HEK293 (cell line): ENCODE measurements at regions not wholly inside any gene's neighbourhood (a gene's known extent, or its start where the extent isn't known, plus 50 kb on each side); places are given as distances from the start of the nearest gene placed in this dataset.

Source experiments
- CTCF ChIA-PET: fragments of 350-600 bp; formaldehyde crosslinking; extraction: SDS; loops from one replicate; lab custom pipeline; 2021; ENCODE audit warnings: antibody characterized with exemption; lab: Yijun Ruan, JAX
- POLR2A ChIA-PET: fragments of 300-600 bp; formaldehyde crosslinking; extraction: SDS; loops from one replicate; lab custom pipeline; 2020; ENCODE audit warnings: antibody characterized with exemption, inconsistent platforms; lab: Yijun Ruan, JAX
- H3K27ac ChIP-seq: fragments of 200-500 bp; sonication (Bioruptor generic); 2 replicates; pipeline ENCODE4 v1.5.1; 2014; ENCODE audit warnings: low read depth, low read length, control low read depth, inconsistent platforms; ENCODE audit errors: extremely low read depth
- H3K36me3 ChIP-seq, 2 experiments: fragments of 200-500 bp in 1 of 2; sonication (Bioruptor generic) in 1 of 2; 1 replicate in 1 of 2; 2 replicates in 1 of 2; pipeline ENCODE4 v1.5.1; 2014 to 2017; ENCODE audit warnings: inconsistent platforms in 2 of 2, low read length in 2 of 2; ENCODE audit not compliant: control insufficient read depth in 2 of 2, insufficient read depth in 1 of 2
- H3K4me1 ChIP-seq: fragments of 200-500 bp; sonication (Bioruptor generic); 2 replicates; pipeline ENCODE4 v1.5.1; 2014; ENCODE audit warnings: mild to moderate bottlenecking, low read length, inconsistent platforms; ENCODE audit not compliant: control insufficient read depth, insufficient read depth
- H3K4me3 ChIP-seq: 2 replicates; pipeline ENCODE4 v1.5.1; 2011; ENCODE audit warnings: low read depth, mild to moderate bottlenecking, control low read depth, low read length, moderate library complexity
- H3K9me3 ChIP-seq: fragments of 200-500 bp; sonication (Bioruptor generic); 2 replicates; pipeline ENCODE4 v1.5.1; 2014; ENCODE audit warnings: low read depth, low read length, inconsistent platforms; ENCODE audit not compliant: control insufficient read depth, insufficient read depth
- GLI2 ChIP-seq: fragments of 450-650 bp; formaldehyde crosslinking; IDR thresholded peaks from 2 replicates; pipeline ENCODE4; 2017; ENCODE audit warnings: missing biosample characterization, missing genetic modification characterization, low read depth, borderline replicate concordance
- OVOL3 ChIP-seq: fragments of 450-650 bp; formaldehyde crosslinking; IDR thresholded peaks from 2 replicates; pipeline ENCODE4 v1.5.1; 2016; ENCODE audit warnings: missing biosample characterization, missing genetic modification characterization
- TCF7L2 ChIP-seq: IDR thresholded peaks from 2 replicates; pipeline ENCODE4 v1.6.1; 2011; ENCODE audit warnings: low read depth, mild to moderate bottlenecking, inconsistent platforms, low read length, moderate library complexity, borderline replicate concordance
- ZFP69B ChIP-seq: fragments of 450-650 bp; formaldehyde crosslinking; IDR thresholded peaks from 2 replicates; pipeline ENCODE4 v1.5.1; 2016; ENCODE audit warnings: missing biosample characterization, missing genetic modification characterization
- ZNF112 ChIP-seq: fragments of 450-650 bp; formaldehyde crosslinking; IDR thresholded peaks from 2 replicates; pipeline ENCODE4 v1.5.0; 2017; ENCODE audit warnings: missing biosample characterization, missing genetic modification characterization
- ZNF184 ChIP-seq: fragments of 450-650 bp; IDR thresholded peaks from 2 replicates; pipeline ENCODE4 v1.5.1; 2018; ENCODE audit warnings: missing biosample characterization, mild to moderate bottlenecking, missing genetic modification characterization
- ZNF274 ChIP-seq, 2 experiments: fragments of 200-500 bp in 1 of 2; fragments of 450-650 bp in 1 of 2; sonication (Bioruptor generic) in 1 of 2; formaldehyde crosslinking in 1 of 2; IDR thresholded peaks; 2 replicates each; pipeline versions ENCODE4 v1.5.1 to v1.6.1; 2014 to 2016; ENCODE audit warnings: borderline replicate concordance in 1 of 2, inconsistent platforms in 1 of 2, low read length in 1 of 2, missing biosample characterization in 1 of 2, missing genetic modification characterization in 1 of 2
- ZNF354C ChIP-seq: fragments of 450-650 bp; formaldehyde crosslinking; IDR thresholded peaks from 2 replicates; pipeline ENCODE4 v1.5.1; 2016; ENCODE audit warnings: missing biosample characterization, missing genetic modification characterization, low read depth, borderline replicate concordance
- ZNF404 ChIP-seq: fragments of 450-650 bp; formaldehyde crosslinking; IDR thresholded peaks from 2 replicates; pipeline ENCODE4 v1.5.1; 2017; ENCODE audit warnings: missing biosample characterization, missing genetic modification characterization
- ZNF514 ChIP-seq: fragments of 450-650 bp; formaldehyde crosslinking; IDR thresholded peaks from 2 replicates; pipeline ENCODE4 v1.5.1; 2016; ENCODE audit warnings: missing biosample characterization, missing genetic modification characterization
- ZNF530 ChIP-seq: fragments of 450-650 bp; formaldehyde crosslinking; IDR thresholded peaks from 2 replicates; pipeline ENCODE4 v1.5.1; 2016; ENCODE audit warnings: low read depth, missing biosample characterization, missing genetic modification characterization
- ZNF571 ChIP-seq: fragments of 450-650 bp; formaldehyde crosslinking; IDR thresholded peaks from 2 replicates; pipeline ENCODE4 v1.5.0; 2017; ENCODE audit warnings: missing biosample characterization, missing genetic modification characterization
- TF ChIP-seq, protein P1 (sequence below): fragments of 450-650 bp; formaldehyde crosslinking; IDR thresholded peaks from 2 replicates; pipeline ENCODE4 v1.5.1; 2016; ENCODE audit warnings: missing biosample characterization, missing genetic modification characterization
- TF ChIP-seq, protein P2 (sequence below): fragments of 450-650 bp; formaldehyde crosslinking; IDR thresholded peaks from 2 replicates; pipeline ENCODE4 v1.5.1; 2017; ENCODE audit warnings: missing biosample characterization, missing genetic modification characterization
- TF ChIP-seq, protein P3 (sequence below): fragments of 450-650 bp; formaldehyde crosslinking; IDR thresholded peaks from 2 replicates; pipeline ENCODE4 v1.5.1; 2016; ENCODE audit warnings: missing biosample characterization, missing genetic modification characterization
- TF ChIP-seq, protein P4 (sequence below): fragments of 450-650 bp; formaldehyde crosslinking; IDR thresholded peaks from 2 replicates; pipeline ENCODE4 v1.5.1; 2016; ENCODE audit warnings: missing biosample characterization, missing genetic modification characterization
- TF ChIP-seq, protein P5 (sequence below): fragments of 450-650 bp; formaldehyde crosslinking; IDR thresholded peaks from 2 replicates; pipeline ENCODE4 v1.5.1; 2016; ENCODE audit warnings: missing biosample characterization, missing genetic modification characterization, borderline replicate concordance
- TF ChIP-seq, protein P6 (sequence below): fragments of 450-650 bp; formaldehyde crosslinking; IDR thresholded peaks from 2 replicates; pipeline ENCODE4 v1.5.1; 2016; ENCODE audit warnings: missing biosample characterization, missing genetic modification characterization

DNA sequence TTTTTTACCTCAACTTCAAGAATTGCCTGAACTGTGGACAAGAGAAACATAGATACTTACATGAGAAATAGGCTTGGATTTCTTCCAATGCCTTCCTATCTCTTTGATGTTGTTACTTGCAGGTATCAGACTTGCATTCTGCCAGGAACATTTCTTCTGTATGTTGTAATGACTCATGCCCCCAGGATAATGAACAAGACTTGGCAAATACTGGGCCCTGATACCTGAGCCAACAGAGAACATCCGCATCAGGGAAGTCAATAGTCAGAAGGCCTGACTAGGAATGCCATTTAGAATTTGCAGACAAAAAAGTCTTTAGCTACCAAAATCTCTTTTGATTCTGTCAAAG is 273.7 kb upstream of the KIRREL3 start (continued):
- TF ChIP-seq ZNF274 (IDR thresholded peaks at IDR 0.05; ENCODE audit: low read length) (no peak), ZNF274 (tag by site-specific recombination; IDR thresholded peaks at IDR 0.05; ENCODE audit: borderline replicate concordance) (no peak)

DNA sequence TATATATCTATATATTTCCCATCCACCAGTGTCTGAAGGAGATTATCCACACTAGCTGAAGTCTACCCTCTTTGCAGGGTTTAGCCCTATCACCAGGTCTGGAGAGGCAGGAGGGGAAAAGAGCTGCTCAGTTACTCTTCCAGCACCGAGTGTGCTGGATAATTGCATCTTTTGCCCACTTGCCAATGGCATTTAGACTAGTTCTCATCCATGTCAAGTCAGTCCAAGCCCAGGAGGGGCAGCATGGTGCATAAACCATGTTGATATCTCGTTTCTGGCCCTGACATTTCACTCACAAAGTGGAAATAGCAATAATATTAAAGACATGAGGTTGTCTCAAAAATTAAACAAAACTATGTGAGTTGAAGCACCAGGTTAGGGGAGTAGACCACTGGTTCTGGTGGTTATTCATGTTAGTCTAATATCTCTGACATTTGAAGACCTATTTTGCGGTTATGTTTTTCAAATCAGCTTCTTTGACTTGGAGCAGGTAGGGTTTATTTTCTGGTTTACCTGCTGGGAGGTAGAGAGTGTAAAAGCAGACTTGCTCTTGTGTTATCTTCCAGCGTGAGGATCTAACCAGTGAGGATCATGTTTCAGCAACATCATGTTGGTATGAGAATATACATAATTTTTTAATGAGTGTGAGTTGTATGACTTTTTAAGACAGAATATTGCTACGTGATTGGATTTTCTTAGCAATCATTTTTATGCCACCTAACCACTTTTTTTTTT is 273.2 kb upstream of the KIRREL3 start:
- H3K4me1 ChIP-seq = no peaks in the 10 kb centered on the region
- POLR2A ChIA-PET = no interaction called here
- no peak overlapping the region for H3K27ac ChIP-seq
- no peaks in the 10 kb centered on the region for H3K36me3 ChIP-seq
- H3K4me3 ChIP-seq = no peak overlapping the region
- CTCF ChIA-PET = no interaction called here
- TF ChIP-seq, protein P1, sequence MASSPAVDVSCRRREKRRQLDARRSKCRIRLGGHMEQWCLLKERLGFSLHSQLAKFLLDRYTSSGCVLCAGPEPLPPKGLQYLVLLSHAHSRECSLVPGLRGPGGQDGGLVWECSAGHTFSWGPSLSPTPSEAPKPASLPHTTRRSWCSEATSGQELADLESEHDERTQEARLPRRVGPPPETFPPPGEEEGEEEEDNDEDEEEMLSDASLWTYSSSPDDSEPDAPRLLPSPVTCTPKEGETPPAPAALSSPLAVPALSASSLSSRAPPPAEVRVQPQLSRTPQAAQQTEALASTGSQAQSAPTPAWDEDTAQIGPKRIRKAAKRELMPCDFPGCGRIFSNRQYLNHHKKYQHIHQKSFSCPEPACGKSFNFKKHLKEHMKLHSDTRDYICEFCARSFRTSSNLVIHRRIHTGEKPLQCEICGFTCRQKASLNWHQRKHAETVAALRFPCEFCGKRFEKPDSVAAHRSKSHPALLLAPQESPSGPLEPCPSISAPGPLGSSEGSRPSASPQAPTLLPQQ (tag by site-specific recombination) = no peak
- TF ChIP-seq ZNF530 = no peak
- TF ChIP-seq ZNF112 (tag by site-specific recombination) = no peak
- no peak for TF ChIP-seq ZFP69B (tag by site-specific recombination)
- no peak for TF ChIP-seq ZNF184 (tag by site-specific recombination)
- no peak for TF ChIP-seq ZNF404 (tag by site-specific recombination)
- TF ChIP-seq, protein P2, sequence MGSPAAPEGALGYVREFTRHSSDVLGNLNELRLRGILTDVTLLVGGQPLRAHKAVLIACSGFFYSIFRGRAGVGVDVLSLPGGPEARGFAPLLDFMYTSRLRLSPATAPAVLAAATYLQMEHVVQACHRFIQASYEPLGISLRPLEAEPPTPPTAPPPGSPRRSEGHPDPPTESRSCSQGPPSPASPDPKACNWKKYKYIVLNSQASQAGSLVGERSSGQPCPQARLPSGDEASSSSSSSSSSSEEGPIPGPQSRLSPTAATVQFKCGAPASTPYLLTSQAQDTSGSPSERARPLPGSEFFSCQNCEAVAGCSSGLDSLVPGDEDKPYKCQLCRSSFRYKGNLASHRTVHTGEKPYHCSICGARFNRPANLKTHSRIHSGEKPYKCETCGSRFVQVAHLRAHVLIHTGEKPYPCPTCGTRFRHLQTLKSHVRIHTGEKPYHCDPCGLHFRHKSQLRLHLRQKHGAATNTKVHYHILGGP (tag by site-specific recombination) = no peak
- TF ChIP-seq ZNF514 (tag by site-specific recombination) = no peak
- no peak for TF ChIP-seq GLI2 (tag by site-specific recombination)
- TF ChIP-seq TCF7L2 = no peak
- TF ChIP-seq ZNF571 (tag by site-specific recombination) = no peak
- TF ChIP-seq, protein P3, sequence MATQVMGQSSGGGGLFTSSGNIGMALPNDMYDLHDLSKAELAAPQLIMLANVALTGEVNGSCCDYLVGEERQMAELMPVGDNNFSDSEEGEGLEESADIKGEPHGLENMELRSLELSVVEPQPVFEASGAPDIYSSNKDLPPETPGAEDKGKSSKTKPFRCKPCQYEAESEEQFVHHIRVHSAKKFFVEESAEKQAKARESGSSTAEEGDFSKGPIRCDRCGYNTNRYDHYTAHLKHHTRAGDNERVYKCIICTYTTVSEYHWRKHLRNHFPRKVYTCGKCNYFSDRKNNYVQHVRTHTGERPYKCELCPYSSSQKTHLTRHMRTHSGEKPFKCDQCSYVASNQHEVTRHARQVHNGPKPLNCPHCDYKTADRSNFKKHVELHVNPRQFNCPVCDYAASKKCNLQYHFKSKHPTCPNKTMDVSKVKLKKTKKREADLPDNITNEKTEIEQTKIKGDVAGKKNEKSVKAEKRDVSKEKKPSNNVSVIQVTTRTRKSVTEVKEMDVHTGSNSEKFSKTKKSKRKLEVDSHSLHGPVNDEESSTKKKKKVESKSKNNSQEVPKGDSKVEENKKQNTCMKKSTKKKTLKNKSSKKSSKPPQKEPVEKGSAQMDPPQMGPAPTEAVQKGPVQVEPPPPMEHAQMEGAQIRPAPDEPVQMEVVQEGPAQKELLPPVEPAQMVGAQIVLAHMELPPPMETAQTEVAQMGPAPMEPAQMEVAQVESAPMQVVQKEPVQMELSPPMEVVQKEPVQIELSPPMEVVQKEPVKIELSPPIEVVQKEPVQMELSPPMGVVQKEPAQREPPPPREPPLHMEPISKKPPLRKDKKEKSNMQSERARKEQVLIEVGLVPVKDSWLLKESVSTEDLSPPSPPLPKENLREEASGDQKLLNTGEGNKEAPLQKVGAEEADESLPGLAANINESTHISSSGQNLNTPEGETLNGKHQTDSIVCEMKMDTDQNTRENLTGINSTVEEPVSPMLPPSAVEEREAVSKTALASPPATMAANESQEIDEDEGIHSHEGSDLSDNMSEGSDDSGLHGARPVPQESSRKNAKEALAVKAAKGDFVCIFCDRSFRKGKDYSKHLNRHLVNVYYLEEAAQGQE (tag by site-specific recombination) = no peak
- TF ChIP-seq, protein P4, sequence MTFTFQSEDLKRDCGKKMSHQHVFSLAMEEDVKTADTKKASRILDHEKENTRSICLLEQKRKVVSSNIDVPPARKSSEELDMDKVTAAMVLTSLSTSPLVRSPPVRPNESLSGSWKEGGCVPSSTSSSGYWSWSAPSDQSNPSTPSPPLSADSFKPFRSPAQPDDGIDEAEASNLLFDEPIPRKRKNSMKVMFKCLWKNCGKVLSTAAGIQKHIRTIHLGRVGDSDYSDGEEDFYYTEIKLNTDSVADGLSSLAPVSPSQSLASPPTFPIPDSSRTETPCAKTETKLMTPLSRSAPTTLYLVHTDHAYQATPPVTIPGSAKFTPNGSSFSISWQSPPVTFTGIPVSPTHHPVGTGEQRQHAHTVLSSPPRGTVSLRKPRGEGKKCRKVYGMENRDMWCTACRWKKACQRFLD (tag by site-specific recombination) = no peak
- no peak for TF ChIP-seq OVOL3
- no peak for TF ChIP-seq ZNF354C (tag by site-specific recombination)
- TF ChIP-seq, protein P5, sequence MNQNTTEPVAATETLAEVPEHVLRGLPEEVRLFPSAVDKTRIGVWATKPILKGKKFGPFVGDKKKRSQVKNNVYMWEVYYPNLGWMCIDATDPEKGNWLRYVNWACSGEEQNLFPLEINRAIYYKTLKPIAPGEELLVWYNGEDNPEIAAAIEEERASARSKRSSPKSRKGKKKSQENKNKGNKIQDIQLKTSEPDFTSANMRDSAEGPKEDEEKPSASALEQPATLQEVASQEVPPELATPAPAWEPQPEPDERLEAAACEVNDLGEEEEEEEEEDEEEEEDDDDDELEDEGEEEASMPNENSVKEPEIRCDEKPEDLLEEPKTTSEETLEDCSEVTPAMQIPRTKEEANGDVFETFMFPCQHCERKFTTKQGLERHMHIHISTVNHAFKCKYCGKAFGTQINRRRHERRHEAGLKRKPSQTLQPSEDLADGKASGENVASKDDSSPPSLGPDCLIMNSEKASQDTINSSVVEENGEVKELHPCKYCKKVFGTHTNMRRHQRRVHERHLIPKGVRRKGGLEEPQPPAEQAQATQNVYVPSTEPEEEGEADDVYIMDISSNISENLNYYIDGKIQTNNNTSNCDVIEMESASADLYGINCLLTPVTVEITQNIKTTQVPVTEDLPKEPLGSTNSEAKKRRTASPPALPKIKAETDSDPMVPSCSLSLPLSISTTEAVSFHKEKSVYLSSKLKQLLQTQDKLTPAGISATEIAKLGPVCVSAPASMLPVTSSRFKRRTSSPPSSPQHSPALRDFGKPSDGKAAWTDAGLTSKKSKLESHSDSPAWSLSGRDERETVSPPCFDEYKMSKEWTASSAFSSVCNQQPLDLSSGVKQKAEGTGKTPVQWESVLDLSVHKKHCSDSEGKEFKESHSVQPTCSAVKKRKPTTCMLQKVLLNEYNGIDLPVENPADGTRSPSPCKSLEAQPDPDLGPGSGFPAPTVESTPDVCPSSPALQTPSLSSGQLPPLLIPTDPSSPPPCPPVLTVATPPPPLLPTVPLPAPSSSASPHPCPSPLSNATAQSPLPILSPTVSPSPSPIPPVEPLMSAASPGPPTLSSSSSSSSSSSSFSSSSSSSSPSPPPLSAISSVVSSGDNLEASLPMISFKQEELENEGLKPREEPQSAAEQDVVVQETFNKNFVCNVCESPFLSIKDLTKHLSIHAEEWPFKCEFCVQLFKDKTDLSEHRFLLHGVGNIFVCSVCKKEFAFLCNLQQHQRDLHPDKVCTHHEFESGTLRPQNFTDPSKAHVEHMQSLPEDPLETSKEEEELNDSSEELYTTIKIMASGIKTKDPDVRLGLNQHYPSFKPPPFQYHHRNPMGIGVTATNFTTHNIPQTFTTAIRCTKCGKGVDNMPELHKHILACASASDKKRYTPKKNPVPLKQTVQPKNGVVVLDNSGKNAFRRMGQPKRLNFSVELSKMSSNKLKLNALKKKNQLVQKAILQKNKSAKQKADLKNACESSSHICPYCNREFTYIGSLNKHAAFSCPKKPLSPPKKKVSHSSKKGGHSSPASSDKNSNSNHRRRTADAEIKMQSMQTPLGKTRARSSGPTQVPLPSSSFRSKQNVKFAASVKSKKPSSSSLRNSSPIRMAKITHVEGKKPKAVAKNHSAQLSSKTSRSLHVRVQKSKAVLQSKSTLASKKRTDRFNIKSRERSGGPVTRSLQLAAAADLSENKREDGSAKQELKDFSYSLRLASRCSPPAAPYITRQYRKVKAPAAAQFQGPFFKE (tag by site-specific recombination) = no peak
- TF ChIP-seq, protein P6, sequence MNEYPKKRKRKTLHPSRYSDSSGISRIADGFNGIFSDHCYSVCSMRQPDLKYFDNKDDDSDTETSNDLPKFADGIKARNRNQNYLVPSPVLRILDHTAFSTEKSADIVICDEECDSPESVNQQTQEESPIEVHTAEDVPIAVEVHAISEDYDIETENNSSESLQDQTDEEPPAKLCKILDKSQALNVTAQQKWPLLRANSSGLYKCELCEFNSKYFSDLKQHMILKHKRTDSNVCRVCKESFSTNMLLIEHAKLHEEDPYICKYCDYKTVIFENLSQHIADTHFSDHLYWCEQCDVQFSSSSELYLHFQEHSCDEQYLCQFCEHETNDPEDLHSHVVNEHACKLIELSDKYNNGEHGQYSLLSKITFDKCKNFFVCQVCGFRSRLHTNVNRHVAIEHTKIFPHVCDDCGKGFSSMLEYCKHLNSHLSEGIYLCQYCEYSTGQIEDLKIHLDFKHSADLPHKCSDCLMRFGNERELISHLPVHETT = no peak
- H3K9me3 ChIP-seq = no peaks in the 10 kb centered on the region
